ENCODE measurements at regions not wholly inside any gene's neighbourhood (a gene's known extent, or its start where the extent isn't known, plus 50 kb on each side); places are given as distances from the start of the nearest gene placed in this dataset.

GRCh38 chrX:46375831-46376230, 169.4 kb downstream of the ZNF674 start:
- H3K4me1 ChIP-seq (ENCODE audit: insufficient read depth, poor library complexity, severe bottlenecking), result peaks cover 10% of the 10 kb centered on the region
- no peaks in the 10 kb centered on the region for H3K9me3 ChIP-seq (ENCODE audit: severe bottlenecking)
- TF ChIP-seq CTCF (IDR thresholded peaks at IDR 0.05; ENCODE audit: poor library complexity, severe bottlenecking), result no peak
- peak overlapping the region; percentile 47 for H3K27ac ChIP-seq (ENCODE audit: poor library complexity, severe bottlenecking)
- H3K4me3 ChIP-seq (ENCODE audit: severe bottlenecking), result no peak overlapping the region
- H3K27me3 ChIP-seq (ENCODE audit: insufficient read depth, poor library complexity, severe bottlenecking), result no peaks in the 10 kb centered on the region
- DNase-seq (ENCODE audit: low spot score) (no peak), ATAC-seq (ENCODE audit: low read depth) (no peak)
- H3K36me3 ChIP-seq (ENCODE audit: low read depth), result no peaks in the 10 kb centered on the region

DNA sequence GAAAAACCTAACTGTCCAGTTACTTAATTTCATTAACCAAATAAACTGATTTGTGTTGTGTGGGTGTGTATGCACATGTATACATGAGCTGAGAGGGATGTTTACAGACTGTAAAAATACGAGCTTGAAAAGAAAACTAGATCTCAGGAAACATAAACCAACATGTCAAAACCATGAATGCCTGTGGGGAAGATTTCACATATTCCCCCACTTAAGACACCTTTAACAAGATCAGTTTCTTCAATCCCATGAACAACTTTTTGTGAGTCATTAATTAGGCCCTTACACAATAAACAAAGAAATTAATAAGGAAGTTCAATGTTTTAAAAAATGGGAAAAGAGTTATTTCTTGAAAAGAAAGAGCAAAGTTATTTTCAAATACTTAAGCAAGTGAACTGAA, 170.8 kb downstream of the ZNF674 start:
- no peaks in the 10 kb centered on the region for H3K27me3 ChIP-seq (ENCODE audit: insufficient read depth, poor library complexity, severe bottlenecking)
- H3K36me3 ChIP-seq (ENCODE audit: low read depth), result no peaks in the 10 kb centered on the region
- no peaks in the 10 kb centered on the region for H3K9me3 ChIP-seq (ENCODE audit: severe bottlenecking)
- H3K27ac ChIP-seq (ENCODE audit: poor library complexity, severe bottlenecking), result no peak overlapping the region
- ATAC-seq (ENCODE audit: low read depth) (no peak), DNase-seq (ENCODE audit: low spot score) (no peak)
- TF ChIP-seq CTCF (IDR thresholded peaks at IDR 0.05; ENCODE audit: poor library complexity, severe bottlenecking), result no peak
- peaks cover 10% of the 10 kb centered on the region for H3K4me1 ChIP-seq (ENCODE audit: insufficient read depth, poor library complexity, severe bottlenecking)
- H3K4me3 ChIP-seq (ENCODE audit: severe bottlenecking), result no peak overlapping the region

DNA sequence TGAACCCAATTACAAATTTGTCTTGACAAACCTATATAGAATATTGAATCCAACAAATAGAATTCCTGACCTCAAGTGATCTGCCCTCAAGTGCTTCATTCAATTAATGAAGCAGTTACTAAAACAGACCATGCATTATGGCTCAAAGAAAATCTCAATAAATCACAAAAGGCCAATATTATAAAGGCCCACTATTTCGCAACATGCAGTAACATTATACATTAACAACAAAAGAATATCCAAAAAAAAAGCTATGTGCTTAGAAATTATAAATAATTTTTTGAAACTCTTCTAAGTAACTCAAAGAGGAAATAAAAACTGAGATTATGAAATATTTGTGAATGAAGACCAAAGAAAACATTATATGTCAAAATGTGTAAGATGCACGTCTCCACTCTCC, 177.7 kb downstream of the ZNF674 start:
- Histone ChIP-seq H3K9me3 (ENCODE audit: severe bottlenecking) (no peaks in the 10 kb centered on the region), H3K4me3 (ENCODE audit: severe bottlenecking) (no peak overlapping the region), H3K36me3 (ENCODE audit: low read depth) (no peaks in the 10 kb centered on the region), H3K4me1 (ENCODE audit: insufficient read depth, poor library complexity, severe bottlenecking) (no peaks in the 10 kb centered on the region), H3K27ac (ENCODE audit: poor library complexity, severe bottlenecking) (no peak overlapping the region), H3K27me3 (ENCODE audit: insufficient read depth, poor library complexity, severe bottlenecking) (no peaks in the 10 kb centered on the region)
- no peak for TF ChIP-seq CTCF (IDR thresholded peaks at IDR 0.05; ENCODE audit: poor library complexity, severe bottlenecking)
- DNase-seq (ENCODE audit: low spot score), result no peak
- ATAC-seq (ENCODE audit: low read depth), result no peak

DNA sequence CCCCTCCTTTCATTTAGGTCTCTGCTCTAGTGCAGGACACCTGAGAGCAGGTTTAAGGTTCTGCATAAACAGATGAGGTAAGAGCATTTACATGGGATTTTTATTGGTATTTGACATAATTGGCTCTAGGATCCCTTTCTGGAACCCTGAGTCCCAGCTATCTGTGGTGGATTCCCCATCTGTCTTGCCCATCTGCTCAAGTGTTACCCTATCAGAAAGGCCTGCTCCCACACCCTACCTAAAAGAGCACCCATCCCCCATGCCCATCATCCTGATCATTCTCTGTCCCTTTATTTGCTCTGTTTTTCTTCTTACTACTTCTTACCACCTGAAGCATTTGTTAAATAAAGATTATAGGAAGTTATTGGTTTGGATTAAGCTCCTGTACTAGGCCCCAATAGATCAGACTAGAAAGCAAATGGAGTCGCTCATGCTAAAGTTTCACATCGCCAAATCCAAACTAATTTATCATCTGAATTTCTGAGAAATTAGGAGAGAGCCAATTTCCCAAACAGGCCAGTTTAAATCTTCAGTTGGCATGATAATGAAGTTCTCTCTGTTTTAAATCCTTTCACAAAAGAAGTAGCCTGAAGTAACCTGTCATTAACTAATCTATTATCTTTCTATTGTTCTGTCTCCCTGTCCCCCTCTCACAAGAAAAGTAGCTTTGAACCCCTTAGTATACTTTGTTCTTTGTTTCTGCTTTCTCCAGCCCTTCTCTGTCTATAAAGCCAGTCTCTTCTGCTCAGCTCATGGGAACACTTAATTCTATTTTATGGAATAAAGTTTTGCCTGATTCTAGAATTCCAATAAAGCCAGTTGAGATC, 178.6 kb downstream of the ZNF674 start:
- Histone ChIP-seq H3K27ac (ENCODE audit: poor library complexity, severe bottlenecking) (no peak overlapping the region), H3K9me3 (ENCODE audit: severe bottlenecking) (no peaks in the 10 kb centered on the region), H3K36me3 (ENCODE audit: low read depth) (no peaks in the 10 kb centered on the region), H3K4me1 (ENCODE audit: insufficient read depth, poor library complexity, severe bottlenecking) (no peaks in the 10 kb centered on the region), H3K4me3 (ENCODE audit: severe bottlenecking) (no peak overlapping the region), H3K27me3 (ENCODE audit: insufficient read depth, poor library complexity, severe bottlenecking) (no peaks in the 10 kb centered on the region)
- ATAC-seq (ENCODE audit: low read depth) (no peak), DNase-seq (ENCODE audit: low spot score) (no peak)
- TF ChIP-seq CTCF (IDR thresholded peaks at IDR 0.05; ENCODE audit: poor library complexity, severe bottlenecking), result no peak

GRCh38 chrX:46354481-46354880, 190.7 kb downstream of the ZNF674 start:
- H3K36me3 ChIP-seq (ENCODE audit: low read depth), result no peaks in the 10 kb centered on the region
- DNase-seq (ENCODE audit: low spot score), result no peak
- no peaks in the 10 kb centered on the region for H3K4me1 ChIP-seq (ENCODE audit: insufficient read depth, poor library complexity, severe bottlenecking)
- no peak overlapping the region for H3K4me3 ChIP-seq (ENCODE audit: severe bottlenecking)
- no peak for TF ChIP-seq CTCF (IDR thresholded peaks at IDR 0.05; ENCODE audit: poor library complexity, severe bottlenecking)
- ATAC-seq (ENCODE audit: low read depth), result no peak
- H3K27me3 ChIP-seq (ENCODE audit: insufficient read depth, poor library complexity, severe bottlenecking), result no peaks in the 10 kb centered on the region
- H3K9me3 ChIP-seq (ENCODE audit: severe bottlenecking), result no peaks in the 10 kb centered on the region
- no peak overlapping the region for H3K27ac ChIP-seq (ENCODE audit: poor library complexity, severe bottlenecking)

Data from RWPE2 (cell line).